ENCODE measurements at regions not wholly inside any gene's neighbourhood (a gene's known extent, or its start where the extent isn't known, plus 50 kb on each side); places are given as distances from the start of the nearest gene placed in this dataset.

DNA sequence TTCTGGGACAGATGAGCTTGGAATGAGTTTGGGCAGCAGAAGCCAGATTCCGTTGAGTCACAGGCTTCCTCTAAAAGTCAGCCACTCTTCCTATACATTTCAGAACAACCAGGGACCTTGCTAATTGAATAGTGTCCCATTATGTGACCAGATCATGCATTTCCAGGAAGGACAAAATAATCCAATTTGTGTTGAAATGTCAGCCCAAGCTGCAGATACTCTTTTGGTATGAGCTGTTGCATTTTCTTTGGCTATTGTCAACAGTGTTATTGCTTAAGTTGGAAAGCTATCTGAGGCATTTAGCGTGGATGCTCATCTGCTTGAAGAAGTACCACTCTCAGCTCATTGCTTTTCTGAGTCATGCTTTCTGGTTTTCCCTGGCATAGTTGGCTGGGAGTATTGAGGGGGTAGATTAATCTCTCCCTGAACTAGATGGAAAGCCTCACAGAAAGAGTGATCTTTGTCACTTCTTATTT is 223.7 kb upstream of the HABP2 start:
- TF ChIP-seq, protein P1, sequence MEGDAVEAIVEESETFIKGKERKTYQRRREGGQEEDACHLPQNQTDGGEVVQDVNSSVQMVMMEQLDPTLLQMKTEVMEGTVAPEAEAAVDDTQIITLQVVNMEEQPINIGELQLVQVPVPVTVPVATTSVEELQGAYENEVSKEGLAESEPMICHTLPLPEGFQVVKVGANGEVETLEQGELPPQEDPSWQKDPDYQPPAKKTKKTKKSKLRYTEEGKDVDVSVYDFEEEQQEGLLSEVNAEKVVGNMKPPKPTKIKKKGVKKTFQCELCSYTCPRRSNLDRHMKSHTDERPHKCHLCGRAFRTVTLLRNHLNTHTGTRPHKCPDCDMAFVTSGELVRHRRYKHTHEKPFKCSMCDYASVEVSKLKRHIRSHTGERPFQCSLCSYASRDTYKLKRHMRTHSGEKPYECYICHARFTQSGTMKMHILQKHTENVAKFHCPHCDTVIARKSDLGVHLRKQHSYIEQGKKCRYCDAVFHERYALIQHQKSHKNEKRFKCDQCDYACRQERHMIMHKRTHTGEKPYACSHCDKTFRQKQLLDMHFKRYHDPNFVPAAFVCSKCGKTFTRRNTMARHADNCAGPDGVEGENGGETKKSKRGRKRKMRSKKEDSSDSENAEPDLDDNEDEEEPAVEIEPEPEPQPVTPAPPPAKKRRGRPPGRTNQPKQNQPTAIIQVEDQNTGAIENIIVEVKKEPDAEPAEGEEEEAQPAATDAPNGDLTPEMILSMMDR (IDR thresholded peaks at IDR 0.05), result no peak
- no peak for TF ChIP-seq POLR2A (IDR thresholded peaks at IDR 0.05)

All from lower leg skin (tissue), 3 donors.